GM08714 (cell line): ENCODE measurements at regions not wholly inside any gene's neighbourhood (a gene's known extent, or its start where the extent isn't known, plus 50 kb on each side); places are given as distances from the start of the nearest gene placed in this dataset.
"Not testable (repeated sequence)": the region's sequence is repeated elsewhere in the genome, so short reads cannot be mapped to it uniquely, and the experiment has no call there.

Source experiments
- H3K4me3 ChIP-seq: fragments of 200-500 bp; sonication (Bioruptor generic); 2 replicates; pipeline ENCODE4 v1.5.1; 2014; ENCODE audit warnings: mild to moderate bottlenecking, low read length, inconsistent platforms
- ZNF274 ChIP-seq: IDR thresholded peaks from 2 replicates; pipeline ENCODE4 v1.6.1; 2012; ENCODE audit warnings: mild to moderate bottlenecking, low read depth, low read length

DNA sequence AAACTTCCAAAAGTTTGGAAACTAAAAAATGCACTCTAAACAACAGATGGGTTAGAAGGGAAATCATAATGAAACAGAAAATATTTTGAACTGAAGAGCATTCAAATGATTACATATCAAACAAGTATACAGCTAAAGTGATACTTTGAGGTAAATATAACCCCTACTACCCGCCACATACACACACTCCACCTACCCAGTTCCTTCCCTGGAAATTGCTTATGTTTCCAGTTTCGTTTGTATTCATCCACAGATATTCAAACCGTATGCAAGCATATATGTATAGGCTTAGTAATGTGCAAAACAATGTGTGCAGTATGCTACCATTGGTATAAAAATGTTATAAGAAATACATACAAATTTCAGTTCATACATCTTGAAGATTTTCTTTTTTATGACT is 95.5 kb downstream of the SMIM20 start:
- TF ChIP-seq ZNF274, result no peak

DNA sequence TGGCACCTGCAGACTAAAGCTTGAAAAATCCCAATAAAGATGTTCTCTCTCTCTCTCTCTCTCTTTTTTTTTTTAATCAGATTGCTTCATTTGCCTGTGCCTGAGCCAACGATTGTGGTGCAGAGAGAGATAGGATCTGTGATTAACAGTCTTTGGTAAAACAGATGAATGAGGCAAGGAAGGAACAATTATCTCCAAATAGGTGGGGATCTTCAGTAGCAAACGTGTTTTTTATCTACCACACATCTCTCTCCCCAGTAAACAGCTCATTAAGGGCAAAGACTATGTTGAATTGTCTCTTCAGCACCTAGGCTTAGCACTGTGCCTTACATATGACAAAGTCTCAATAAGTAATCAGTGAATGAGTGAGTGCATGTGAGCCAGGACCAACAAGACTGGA is 96.3 kb downstream of the SMIM20 start:
- H3K4me3 ChIP-seq, result no peak overlapping the region
- TF ChIP-seq ZNF274, result no peak

More for the DNA sequence above, 95.5 kb downstream of the SMIM20 start:
- H3K4me3 ChIP-seq, result no peak overlapping the region

DNA sequence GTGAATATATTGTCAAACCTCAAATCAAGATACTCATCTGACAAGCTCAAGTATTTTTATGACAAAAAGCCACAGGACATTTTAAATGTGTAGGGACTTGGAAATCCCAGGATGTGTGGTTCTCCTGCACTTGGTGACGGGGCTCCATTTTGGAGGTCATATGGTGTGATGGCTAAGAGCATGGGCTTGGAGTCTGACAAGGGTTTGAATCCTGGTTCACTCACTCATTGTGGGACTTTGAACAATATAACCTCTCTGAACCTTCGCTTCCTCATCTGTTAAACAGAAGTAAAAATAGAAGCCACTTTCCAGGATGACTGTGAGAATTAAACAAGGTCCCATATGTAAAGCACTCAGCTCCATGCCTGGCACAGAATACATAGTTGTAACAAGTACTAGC is 99.6 kb downstream of the SMIM20 start:
- no peak for TF ChIP-seq ZNF274
- H3K4me3 ChIP-seq, result no peak overlapping the region

DNA sequence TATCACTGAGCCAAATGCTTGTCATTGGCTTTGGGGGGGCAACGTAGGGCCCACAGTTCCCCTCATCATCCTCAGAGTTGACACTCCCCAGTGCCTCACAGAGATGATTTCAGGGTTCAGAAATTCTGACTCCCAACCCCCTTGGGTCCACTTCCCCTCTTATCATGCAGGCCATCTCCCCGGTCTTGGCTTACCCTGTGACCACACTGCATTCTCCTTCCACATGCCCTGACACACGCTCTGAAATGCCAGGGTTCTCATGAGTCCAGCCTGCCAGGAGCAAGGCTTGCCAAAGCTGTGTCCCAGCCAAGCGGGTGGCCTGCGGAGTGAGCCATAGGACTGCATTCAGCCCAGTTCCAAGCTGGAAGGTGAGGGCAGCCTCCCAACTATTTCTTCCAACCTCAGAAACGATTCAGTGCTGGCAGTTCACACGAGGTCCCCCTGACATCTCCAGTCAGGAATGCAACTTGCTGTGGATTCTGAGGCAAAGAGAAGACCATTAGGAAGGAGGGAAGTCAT is 101.2 kb downstream of the SMIM20 start:
- no peak overlapping the region for H3K4me3 ChIP-seq
- TF ChIP-seq ZNF274, result no peak

DNA sequence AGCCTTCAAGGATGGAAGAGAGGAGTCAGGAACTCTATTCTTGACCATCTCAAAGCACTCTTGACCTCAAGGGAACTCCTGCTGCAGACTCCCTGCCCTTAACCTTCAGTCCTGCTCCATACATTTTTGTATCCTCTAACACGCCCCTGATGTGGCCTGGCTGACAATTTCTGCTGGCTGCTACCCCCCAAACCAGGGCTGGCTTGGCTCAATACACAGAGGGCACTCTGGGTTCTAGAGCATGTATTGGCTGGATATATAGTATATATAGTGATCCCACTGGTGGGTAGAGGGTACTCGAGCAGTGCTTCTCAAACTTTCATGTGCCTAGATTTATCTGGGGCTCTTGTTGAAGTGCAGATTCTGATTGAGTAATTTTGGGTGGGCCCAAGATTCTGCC is 101.9 kb downstream of the SMIM20 start:
- TF ChIP-seq ZNF274, result no peak
- H3K4me3 ChIP-seq, result no peak overlapping the region

DNA sequence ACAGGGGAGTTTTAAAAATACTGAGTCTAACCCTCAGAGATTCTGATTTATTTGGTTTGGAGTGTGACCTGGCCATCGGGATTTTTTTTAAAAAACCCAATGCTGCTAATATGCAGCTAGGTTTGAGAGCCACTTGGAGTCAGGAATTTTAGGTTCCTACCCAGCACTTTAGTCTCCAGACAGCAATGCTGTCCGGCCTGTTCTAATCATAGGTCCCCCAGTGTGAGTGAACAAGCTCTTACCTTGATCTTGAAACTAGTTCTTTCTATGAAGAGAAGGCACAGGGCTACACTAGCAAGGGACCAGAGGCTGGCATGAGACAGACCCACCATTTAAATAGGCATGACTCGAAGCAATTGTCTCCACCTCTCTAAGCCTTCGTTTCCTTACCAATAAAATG is 103.5 kb downstream of the SMIM20 start:
- no peak overlapping the region for H3K4me3 ChIP-seq
- TF ChIP-seq ZNF274, result no peak

DNA sequence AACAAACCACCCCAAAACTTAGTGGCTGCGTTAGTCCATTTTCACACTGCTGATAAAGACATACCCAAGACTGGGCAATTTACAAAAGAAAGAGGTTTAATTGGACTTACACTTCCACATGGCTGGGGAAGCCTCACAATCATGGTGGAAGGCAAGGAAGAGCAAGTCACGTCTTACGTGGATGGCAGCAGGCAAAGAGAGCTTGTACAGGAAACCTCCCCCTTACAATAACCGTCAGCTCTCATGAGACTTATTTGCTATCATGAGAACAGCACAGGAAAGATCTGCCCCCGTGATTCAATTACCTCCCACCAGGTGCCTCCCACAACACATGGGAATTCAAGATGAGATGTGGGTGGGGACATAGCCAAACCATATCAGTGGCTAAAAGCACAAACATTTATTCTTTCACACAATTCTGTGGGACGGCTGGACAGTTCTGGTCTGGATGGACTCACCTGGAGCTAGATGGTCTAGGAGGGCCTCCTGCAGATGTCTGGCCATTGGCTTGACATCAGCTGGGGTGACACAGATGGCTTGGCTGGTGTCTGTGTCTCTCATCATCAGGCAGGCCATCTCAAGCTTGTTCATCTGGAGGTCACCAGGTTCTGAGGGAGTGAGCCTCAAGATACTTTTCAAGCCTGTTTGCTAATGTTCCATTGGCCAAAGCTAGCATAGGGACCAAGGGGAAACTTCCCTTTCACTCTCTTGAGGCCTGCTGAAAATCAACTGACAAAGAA is 104.1 kb downstream of the SMIM20 start:
- H3K4me3 ChIP-seq, result not testable (repeated sequence)

DNA sequence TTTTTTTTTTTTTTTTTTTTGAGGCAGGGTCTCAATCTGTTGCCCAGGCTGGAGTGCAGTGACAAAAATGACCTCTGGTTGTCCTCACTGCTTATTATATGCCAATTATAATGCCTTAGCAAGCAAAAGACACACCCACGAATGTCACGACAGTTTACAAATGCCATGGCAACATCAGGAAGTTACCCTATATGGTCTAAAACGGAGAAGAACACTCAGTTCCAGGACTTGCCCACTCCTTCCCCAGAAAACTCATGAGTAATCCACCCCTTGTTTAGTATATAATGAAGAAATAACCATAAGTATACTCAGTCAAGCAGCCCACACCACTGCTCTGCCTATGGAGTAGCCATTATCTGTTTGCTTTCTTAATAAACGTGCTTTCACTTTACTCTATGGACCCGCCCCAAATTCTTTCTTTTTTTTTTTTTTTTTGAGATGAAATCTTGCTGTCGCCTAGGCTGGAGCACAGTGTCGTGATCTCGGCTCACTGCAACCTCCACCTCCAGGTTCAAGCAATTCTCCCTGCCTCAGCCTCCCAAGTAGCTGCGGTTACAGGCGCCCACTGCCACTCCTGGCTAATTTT is 106.2 kb downstream of the SMIM20 start:
- H3K4me3 ChIP-seq, result no peak overlapping the region
- TF ChIP-seq ZNF274, result no peak

DNA sequence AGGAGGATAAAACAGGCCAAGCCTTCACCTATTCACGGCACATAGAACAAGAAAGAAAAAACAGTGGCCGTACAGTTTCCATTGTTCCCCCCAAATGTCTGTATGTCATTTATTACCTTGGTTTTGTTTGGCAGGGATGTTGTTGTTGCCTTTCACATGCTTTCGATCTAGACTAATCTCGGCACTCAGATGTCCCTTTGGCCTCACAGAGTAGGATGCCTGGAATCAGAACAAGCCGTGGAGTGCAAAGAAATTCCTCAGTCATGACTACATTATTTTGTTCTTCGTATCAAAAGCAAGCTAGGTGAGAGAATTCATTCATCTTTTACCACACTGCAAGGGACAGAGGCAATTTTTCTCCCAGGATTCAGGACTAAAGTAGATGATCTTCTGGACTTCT is 106.9 kb downstream of the SMIM20 start:
- TF ChIP-seq ZNF274, result no peak
- no peak overlapping the region for H3K4me3 ChIP-seq

DNA sequence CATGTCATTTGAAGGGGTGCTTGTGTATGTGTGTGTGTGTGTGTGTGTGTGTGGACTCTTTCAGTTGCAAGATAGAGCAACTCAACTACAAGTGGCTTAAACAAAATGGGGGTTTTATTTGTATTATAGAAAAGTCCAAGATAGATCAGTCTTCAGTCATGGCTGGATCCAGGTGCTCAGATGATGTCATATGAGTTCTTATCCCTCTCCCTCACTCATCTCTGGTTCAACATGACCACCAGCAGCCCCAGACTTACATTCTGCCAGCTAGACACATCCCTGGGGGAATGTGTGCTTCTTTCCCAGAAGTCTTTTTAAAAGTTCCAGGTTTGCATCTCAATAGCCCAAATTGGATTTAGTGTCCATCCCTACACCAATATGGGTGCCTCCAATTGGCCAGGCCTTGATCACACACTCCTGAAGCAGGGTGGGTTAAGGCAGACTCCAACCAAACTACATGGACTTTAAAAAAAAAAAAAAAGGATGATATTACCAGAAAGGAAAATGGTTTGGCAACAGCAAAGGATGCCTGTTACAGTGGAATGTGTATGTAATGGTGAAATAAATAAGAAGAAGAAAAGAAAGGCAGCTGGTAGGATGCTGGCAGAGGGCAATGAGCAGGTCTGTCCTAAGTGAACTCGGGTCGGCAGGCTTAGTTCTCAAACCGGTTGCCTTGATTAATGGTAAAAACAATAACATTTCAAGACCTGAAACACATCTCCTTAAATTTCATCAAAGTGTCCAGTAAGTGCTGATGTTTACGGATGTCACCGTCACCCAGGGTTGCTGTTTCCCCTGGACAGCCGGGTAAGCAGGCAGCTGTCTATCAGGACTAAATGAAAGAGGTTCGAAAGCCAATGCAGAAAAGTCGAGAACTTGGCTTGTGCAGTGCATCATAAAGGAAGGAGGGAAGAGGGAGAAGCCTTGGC is 107.7 kb downstream of the SMIM20 start:
- no peak overlapping the region for H3K4me3 ChIP-seq
- no peak for TF ChIP-seq ZNF274

DNA sequence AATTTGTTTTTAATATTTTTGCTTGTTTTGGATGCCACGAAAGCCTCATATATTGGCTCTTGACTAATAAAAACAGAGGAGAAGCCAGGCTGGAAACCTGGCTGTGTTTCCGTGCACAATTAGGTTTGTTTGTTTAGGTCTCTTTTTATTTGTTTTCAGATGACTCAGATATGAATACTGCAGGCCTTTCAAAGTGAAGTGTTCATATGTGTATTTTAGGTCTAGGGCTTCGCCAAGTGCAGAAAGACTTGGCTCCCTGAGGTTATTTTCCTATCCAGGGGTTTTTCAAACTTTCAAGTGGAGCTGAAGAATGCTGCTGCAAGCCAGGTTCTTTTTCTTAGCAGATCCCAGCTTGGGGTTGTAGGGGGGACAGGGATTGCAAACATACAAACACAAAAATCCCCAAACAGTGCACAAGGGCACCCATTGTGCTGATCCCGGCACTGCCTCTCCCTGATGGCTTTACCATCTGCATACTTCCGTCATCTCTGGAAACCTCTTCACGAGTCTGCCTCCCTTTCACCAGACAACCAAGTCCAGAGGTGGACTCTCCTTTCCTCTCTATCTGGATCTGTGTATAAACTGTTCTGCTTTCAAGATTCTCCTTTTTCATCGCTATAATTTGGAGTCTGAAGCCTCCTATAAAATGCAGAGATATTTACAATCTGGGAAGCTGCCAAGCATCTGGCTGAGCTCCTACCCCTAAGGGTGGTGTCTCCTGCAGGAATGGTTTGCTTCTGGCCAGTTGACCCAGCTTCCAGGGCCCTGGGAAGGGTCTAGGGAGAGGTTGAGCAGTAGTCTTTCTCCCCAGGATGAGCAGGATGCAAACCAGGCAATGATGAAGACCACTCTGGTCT is 108.6 kb downstream of the SMIM20 start:
- H3K4me3 ChIP-seq, result no peak overlapping the region
- TF ChIP-seq ZNF274, result no peak

DNA sequence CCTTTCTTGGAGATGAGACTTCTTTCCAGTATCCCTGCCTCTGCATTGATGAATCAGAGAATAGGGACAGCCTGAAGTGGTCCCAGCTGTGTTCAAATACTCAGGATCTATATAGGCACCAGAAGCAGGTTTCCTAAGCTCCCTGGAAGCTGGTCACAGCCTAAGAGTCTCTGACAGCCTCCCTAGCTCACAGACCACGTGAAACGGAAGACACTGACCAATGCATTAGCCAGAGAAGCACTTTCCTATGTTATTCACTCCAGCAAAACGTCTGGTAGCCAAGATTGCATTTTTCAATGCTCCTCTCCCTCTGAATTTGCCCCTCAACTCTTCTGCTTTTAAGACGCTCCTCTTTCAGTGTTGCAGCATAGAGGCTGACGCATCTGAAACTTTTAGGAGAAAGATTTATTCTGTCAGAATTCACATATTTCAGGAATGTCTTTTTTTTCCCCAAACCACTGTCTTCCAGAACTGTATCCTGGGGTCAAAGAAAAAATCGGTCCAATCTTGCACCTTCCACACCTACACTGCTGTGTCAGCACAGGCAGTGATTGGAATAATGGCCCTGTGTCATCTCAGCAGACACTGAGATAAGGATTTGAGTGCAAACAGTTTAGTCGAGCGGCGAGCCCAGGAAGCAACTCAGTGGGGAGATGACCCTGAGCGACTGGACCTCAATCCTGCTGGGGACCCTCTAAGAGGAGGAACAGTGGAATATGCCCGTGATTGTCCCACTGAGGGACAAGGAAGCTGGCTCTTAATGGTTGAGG is 109.4 kb downstream of the SMIM20 start:
- TF ChIP-seq ZNF274, result no peak
- H3K4me3 ChIP-seq, result no peak overlapping the region

DNA sequence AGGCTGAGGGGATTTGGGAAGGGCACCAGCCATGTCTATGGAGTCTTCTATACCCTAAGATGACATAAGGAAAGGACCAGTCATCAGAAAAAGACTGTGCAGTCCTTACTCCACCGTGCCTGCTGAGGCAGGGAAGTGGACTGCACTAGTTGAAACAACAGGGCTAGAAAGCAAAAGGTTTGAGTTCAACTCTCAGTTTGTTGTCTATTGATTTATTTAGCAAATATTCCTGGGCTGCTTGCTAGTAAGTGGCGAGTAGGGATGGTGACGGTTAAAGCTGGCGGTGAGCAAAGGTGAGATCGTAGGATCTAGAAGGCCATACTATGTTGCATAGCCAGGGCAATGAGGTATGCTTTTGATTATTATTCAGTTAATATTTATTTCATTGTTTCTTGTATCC is 110.1 kb downstream of the SMIM20 start:
- no peak for TF ChIP-seq ZNF274
- H3K4me3 ChIP-seq, result no peak overlapping the region
